GM19463 (cell line): ENCODE measurements at regions not wholly inside any gene's neighbourhood (a gene's known extent, or its start where the extent isn't known, plus 50 kb on each side); places are given as distances from the start of the nearest gene placed in this dataset.
A peak's percentile ranks its signal among the peaks of the same experiment; 100 is the strongest.
"Not testable (repeated sequence)": the region's sequence is repeated elsewhere in the genome, so short reads cannot be mapped to it uniquely, and the experiment has no call there.

ENCODE experiments used
- ATAC-seq: cut with Tn5 transposase; IDR thresholded peaks from one replicate; pipeline ENCODE4 v1.9.1; 2021; ENCODE audit warnings: mild to moderate bottlenecking, moderate library complexity; ENCODE audit not compliant: unreplicated experiment

GRCh38 chr4:138412847-138413246 lies 170.7 kb upstream of the SLC7A11 start:
- ATAC-seq: no peak

DNA sequence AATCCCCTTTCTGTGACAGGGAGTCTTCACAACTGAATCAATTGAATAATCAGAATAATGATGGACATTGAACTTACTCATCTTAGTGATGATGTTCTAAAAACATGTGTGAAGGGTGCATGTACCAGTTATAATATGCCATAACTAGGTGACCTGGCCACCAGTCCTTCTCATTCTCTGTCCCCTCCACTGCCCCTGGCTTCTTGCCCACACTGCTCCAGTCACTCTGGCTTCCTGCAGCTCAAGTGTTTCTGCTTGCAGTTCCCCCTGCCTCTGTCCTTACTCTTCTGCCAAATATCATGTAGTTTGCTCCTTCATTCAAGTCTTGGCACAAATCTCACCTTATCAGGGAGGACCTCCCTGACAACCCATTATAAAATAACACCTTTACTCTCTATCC lies 168.1 kb upstream of the SLC7A11 start:
- no peak for ATAC-seq

- peak; percentile 26 for ATAC-seq
Measured at GRCh38 chr4:138409670-138410069, 167.5 kb upstream of the SLC7A11 start.

GRCh38 chr4:138408758-138409157 lies 166.6 kb upstream of the SLC7A11 start:
- ATAC-seq: no peak

DNA sequence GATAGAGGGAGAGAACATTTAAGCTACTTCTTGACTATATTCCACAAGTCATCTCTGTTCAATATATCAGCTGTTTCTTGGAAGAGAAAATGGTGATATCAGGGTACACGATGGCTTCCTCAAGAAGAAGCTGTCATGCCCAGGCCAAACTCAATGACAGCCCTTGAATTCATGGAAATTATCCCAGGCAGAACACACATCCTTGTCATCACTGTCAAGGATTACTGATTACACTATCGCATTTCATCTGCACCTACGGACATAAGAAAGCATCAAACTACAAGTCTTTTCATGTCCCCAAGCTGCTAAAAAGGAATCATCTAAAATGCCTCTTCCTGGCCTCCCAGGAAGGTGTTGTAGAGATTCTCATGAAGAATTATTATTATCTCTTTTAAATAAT lies 165.2 kb upstream of the SLC7A11 start:
- ATAC-seq: no peak

- peak; percentile 1 for ATAC-seq
Measured at GRCh38 chr4:138406876-138407275, 164.7 kb upstream of the SLC7A11 start.

DNA sequence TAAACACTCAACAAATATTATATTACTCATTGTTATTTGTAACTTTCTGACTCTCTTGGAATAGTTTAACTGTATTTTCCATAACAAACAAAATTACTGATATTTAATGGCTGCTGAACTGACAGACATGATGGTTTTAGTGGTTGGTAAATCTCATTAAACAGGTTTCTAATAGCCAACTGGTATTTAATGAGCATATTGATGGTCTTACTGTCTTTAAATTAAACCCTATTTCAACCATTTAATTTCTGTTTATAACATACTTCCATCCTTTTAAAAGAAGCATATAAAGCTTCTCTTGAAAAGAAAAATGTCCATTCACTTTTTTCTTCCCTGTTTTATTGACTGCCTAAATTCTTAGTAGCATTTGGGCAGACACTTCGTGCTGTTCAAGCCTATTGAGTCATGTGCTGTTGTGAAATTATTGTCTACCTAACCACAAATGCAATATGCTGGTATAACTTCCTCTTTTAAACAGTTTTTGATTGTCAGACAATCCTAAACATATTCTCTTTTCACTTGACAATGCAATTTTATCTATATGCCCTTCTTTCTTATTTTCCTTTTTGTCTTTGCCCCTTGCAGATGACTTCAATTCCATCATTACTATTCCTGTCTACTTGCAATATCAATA lies 163.9 kb upstream of the SLC7A11 start:
- peak; percentile 50 for ATAC-seq

DNA sequence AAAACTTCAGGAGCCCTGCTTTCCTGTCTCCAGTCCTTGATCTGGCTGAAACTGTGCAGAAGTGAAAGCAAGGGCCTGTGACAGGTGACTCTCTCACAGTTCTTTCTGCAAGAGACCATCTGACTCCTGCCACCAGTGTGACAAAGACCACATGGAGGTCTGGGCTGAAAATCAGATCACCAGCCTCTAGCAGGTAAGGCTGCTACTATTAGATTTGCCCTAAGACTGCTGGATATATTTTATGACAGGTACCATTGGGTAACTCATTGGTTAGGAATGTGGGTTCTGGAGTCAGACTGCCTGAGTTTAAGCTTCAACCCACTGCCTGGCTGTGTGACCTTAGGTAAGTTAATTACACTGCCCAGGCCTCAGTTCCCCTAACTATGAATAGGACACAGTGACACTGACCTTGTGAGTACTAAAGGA lies 163.3 kb upstream of the SLC7A11 start:
- ATAC-seq: peak; percentile 77

DNA sequence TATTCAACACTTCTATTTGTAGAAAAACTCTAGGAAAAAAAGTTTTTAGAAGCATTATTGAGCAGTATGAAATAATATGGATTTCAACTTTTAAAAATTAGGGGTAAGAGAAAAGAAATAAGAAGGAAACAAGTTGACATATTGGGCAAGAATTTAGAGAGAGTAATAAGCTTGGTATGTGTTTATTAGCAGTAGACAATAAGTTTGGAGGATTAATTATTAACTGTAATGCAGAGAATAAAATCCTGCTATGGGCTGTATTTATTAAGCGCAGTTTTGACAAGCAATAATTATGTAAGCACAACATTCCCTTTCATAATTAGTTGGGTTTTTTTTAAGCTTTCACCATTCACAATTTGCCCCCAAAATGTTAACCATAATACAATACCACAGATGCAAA lies 162.7 kb upstream of the SLC7A11 start:
- ATAC-seq: no peak

DNA sequence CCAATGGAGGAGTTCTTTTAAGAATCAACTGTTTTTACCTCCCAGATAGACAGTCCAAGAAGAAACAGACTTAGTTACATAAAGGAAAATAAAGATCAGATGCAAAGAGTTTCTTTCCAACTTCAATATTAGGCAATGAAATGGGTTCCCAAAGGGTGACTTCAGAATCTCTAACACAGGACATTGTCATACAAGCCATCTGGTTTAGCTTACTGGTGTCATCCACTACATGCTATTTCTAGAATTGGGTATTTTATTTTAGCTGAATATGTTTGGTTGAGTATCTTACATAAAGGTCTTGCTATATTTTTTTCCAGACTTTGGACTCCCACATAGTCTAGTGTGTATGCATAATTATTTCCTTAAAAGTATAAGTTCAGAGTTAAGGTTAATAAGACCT lies 162.1 kb upstream of the SLC7A11 start:
- ATAC-seq: no peak

DNA sequence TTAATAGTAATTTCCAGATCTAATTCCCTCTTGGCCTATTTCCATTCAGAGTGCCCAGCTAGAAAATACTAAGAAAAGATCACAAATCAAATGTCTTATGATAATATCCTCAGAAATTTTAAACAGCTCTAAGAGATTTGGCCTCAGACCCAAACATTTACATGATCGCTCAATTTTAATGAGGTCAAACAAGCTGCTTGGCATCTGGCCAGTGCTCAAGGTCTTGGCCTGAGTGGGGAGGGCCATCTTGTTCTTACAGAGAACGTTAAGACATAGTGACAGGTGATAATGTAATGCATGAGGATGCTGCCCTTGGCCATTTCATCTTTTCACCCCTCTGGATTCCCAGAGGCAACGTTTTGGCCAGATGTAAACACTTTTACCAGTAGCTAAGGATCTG lies 159.2 kb upstream of the SLC7A11 start:
- ATAC-seq: no peak

DNA sequence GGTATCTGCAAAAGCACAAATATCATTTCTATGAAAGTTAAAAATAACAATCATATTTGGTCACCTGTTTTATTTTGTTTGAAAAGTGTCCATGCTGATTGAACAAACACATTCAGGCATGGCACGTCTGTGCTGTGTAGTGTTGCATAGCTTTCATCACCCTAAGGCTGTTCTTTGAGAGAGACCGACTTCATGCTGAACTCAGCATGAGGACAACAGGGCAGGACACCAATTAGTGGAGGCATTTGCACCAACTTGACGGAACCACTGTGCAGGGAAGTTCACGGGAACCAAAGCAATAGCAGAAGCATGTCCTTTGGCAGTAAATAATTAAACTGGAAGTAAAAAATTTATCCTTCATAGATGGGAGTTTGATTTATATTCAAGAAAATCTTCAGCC lies 158.4 kb upstream of the SLC7A11 start:
- ATAC-seq: no peak

- no peak for ATAC-seq
Measured at GRCh38 chr4:138400066-138400465, 157.9 kb upstream of the SLC7A11 start.

DNA sequence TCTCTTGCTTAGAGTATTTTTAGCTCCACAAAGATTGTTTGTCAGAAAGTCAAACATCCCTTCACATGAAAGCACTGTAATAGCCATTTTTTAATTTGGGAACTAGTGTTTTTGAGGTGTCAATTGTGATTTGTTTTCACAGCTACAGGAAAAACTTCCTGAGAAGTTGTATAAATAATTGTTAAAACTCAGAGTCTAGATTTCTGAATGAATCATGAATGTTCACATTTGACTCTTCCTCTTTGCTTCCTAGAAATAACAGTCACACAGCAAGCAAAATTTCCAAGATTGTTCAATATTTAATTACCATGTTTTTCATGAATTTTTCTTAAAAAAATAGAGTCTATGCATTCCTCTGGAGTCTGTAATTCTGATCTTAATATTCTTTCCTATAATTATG lies 156.9 kb upstream of the SLC7A11 start:
- no peak for ATAC-seq

DNA sequence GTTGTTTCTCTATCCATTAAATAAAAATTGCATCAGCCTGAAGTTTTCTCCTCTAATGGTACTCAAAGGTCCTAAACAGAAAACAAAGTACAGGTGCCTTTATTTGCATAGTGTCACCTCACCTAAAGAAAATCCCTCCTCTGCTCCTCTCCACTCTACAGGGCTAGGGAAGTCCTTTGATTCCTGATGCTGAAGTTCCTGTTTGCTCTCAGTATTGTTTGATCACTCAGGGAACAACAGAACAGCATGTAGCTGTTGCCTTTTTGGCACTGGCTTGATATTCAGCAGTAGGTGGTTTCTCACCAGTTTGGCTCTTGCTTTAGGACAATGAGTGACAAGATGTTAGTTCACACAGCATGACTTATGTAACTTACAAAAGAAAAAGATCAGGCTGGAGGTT lies 156.2 kb upstream of the SLC7A11 start:
- ATAC-seq: no peak

DNA sequence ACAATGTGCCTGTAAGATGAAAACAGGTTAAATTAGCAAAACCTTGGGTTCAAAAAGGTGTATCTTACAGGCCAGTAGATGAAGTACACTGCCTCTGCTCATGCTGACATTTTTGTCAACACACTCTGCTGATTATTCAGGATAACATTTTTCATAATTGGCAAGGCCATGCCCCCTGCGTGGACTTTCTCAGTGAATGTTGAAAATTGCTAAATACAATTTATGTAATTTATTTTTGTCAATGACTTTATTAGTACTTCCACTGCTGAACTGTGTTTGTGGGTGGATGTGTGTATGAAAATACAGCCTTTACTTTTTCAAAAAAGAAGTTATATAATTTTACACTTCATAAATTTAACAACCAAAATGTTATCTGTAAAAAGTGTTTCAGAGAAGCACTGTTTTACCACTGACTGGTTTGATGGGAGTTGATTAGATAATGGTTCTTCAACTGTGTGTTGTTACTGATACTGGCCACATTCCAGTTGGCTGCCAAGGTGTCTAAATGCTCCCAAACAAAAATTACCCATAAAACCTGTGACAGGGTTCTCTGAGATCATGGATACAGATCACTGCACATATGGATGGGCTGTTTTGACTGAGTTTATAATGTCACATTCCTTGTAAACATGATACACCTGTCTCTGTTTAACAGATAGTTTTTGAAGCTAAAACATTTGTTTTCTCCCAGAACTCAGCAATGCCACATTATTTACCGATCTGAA lies 151.9 kb upstream of the SLC7A11 start:
- ATAC-seq: no peak

GRCh38 chr4:138392751-138393308 lies 150.7 kb upstream of the SLC7A11 start:
- ATAC-seq: peak; percentile 67

DNA sequence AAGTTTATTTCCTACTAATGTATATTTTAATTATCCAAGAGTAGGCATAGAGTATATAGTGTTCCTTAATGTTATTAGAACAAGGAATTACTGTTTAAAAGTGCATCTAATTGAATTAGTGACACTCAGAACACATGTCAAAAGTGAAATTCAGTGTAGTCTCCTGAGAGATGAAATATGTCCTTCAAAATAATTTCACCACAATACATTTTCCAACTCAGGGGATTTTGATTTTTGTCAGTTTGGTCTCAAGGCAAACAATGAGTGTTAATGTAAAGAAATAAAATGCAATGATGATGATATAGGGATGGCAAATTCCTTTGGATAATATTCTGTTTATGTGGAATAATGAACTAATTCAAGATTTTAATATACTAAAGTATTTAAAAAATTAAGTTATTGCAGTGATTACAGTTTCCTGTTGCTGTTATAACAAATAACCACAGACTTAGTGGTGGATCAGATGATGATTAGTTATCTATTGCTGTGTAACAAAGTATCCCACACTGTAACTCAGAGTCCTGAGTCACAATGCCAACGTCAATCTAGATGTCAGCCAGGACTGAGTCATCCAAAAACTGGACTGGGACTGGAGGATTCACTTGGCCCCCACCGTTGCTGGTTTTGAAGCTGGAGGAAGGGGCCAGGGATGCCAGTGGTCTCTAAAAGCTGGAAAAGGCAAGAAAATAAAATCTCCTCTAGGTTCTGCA lies 148.0 kb upstream of the SLC7A11 start:
- no peak for ATAC-seq

- ATAC-seq: no peak
Measured at GRCh38 chr4:138374947-138375346, 132.8 kb upstream of the SLC7A11 start.

GRCh38 chr4:138367942-138368341 lies 125.8 kb upstream of the SLC7A11 start:
- ATAC-seq: no peak

- ATAC-seq: not testable (repeated sequence)
Measured at GRCh38 chr4:138352446-138352845, 110.3 kb upstream of the SLC7A11 start.

DNA sequence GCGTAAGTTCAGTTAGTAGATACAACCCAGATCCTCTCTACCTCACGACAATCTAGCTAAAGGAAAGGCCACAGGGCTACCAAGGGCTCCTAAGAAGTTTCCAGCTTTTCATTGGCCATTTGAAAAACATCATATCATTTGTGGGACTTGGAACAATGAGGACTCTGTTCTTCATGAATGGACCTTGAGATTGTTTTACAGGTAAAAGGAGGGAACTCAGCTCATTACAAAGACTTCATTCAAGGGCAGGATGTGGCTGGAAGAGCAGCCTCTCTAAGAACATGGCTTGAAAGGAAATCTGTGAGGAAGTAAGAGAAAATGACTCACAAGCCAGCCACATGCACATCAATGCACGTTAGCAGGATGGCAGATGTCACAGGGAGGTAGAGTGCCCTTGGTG lies 105.9 kb upstream of the SLC7A11 start:
- ATAC-seq: peak; percentile 78
